ENCODE measurements at regions not wholly inside any gene's neighbourhood (a gene's known extent, or its start where the extent isn't known, plus 50 kb on each side); places are given as distances from the start of the nearest gene placed in this dataset.

DNA sequence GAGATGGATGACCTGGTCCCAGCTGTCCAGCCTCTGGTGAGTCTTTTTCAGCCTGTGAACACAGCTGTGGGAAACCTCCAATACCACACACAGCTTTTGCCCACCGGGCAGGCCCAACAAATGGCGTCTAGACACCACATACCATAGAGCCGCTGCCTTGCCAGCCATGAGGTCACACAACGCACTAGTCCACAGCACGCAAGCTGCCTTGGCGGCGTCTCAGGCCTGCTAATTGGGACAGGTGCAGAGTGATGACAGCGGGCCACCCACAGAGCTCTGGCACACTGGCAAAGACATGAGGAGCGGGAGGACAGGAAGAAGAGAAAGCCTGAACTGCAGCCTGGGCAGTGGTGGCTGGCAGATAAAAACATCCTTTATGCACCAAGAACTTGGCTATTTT is 125.5 kb downstream of the ADAMTS1 start:
- no peak for DNase-seq
- H3K27ac ChIP-seq: no peak overlapping the region
- no peaks in the 10 kb centered on the region for H3K36me3 ChIP-seq
- H3K4me3 ChIP-seq: no peak overlapping the region
- H3K4me1 ChIP-seq: peaks cover 0 to 14% (median 2%) of the 10 kb centered on the region in 6 donors
- WGBS, 5 donors: 82 to 91% (median 86%) methylated on average over 9 of the region's 9 CpGs
- no peak for TF ChIP-seq CTCF (IDR thresholded peaks at IDR 0.05 in 8 of 11, conservative IDR thresholded peaks at IDR 0.05 in 3 of 11)
- no peak for TF ChIP-seq POLR2AphosphoS5 (IDR thresholded peaks at IDR 0.05)
- no peak for TF ChIP-seq POLR2A (IDR thresholded peaks at IDR 0.05)
- no peaks in the 10 kb centered on the region for H3K9me3 ChIP-seq
- H3K27me3 ChIP-seq (replicated peaks in 1 of 7): peaks cover 0 to 9% (median 0%) of the 10 kb centered on the region in 7 donors
- intact Hi-C loops (cut with DNase I; ENCODE audit: low total_unique reads): loop anchor here (5.0 kb wide), 1 partner anchor 837 kb away; no protein-coding TSS in a partner anchor

DNA sequence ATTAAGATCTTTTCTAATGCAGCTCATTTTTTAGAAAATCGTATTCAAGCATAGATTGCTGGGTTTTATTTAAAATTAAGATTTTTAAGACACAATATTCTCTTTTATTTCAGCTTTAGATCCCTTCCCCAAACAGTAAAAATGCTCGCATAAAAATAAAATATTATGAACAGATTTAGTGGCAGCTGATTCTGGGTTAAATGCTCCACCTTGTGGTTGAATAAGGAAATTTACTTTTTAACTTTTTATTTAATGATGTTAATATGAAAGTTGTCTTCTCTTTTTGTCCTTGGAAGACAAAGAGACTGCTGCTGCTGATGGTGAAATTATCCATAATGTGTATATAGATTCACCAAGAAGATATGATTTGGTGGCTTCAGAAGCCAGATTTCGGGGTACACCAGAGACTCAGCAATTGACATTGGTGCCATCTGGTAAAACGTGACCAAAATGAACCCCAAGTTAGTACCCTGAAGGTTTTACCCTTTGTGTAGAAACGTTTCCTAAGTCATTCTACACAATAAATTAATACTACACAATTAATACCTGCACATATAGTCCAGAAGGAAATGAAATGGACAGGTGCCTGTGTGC is 128.0 kb downstream of the ADAMTS1 start:
- 23 to 30% (median 24%) methylated on average over 5 of the region's 5 CpGs for WGBS, 5 donors
- no peaks in the 10 kb centered on the region for H3K36me3 ChIP-seq
- TF ChIP-seq CTCF (IDR thresholded peaks at IDR 0.05 in 8 of 11, conservative IDR thresholded peaks at IDR 0.05 in 3 of 11) (peak in 10 of 11 experiments; percentile 11 to 58 (median 41)), POLR2AphosphoS5 (IDR thresholded peaks at IDR 0.05) (no peak)
- intact Hi-C loops (cut with DNase I; ENCODE audit: low total_unique reads): loop anchor here (5.0 kb wide), 1 partner anchor 835 kb away; no protein-coding TSS in a partner anchor
- H3K4me3 ChIP-seq: no peak overlapping the region
- peaks cover 0 to 9% (median 0%) of the 10 kb centered on the region in 7 donors for H3K27me3 ChIP-seq (replicated peaks in 1 of 7)
- H3K9me3 ChIP-seq: no peaks in the 10 kb centered on the region
- no peak for DNase-seq
- H3K27ac ChIP-seq: no peak overlapping the region
- peaks cover 0 to 14% (median 2%) of the 10 kb centered on the region in 6 donors for H3K4me1 ChIP-seq

DNA sequence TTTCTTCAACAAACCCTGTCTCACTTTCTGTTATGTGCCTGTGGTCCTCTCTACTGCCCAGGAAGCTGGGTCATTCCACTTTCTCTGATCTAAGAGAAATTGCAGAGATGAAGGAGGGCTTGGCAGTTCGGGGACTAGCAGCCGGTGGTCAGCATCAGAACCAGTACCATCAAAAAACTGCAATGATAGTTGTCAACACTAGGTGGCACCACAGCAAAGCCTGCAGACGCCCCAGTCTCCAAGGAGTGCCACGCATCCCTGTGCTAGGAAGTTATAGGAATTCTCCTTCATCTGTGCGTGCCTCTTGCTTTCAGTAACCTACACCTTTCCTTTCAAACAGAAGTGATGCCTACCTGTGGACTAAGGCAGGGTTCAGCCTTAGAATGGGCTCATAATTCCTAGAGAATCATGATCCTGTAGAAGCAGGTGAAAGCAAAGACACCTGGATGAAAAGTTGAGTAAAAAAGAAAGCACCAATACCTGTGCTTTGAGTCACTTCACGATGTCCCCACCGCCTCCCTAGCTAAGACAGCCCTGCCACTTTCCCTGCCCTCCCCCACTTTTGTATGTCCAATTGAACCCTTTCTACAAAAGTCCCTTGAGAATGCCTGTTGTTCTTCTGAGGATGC is 129.2 kb downstream of the ADAMTS1 start:
- DNase-seq: no peak
- H3K36me3 ChIP-seq: no peaks in the 10 kb centered on the region
- no peak overlapping the region for H3K27ac ChIP-seq
- no peaks in the 10 kb centered on the region for H3K9me3 ChIP-seq
- peaks cover 0 to 9% (median 0%) of the 10 kb centered on the region in 7 donors for H3K27me3 ChIP-seq (replicated peaks in 1 of 7)
- H3K4me1 ChIP-seq: peaks cover 0 to 14% (median 2%) of the 10 kb centered on the region in 6 donors
- intact Hi-C loops (cut with DNase I; ENCODE audit: low total_unique reads): loop anchor here (5.0 kb wide), 1 partner anchor 834 kb away; no protein-coding TSS in a partner anchor
- H3K4me3 ChIP-seq: no peak overlapping the region
- WGBS, 5 donors: 20 to 35% (median 27%) methylated on average over 7 of the region's 7 CpGs
- peak in 10 of 11 experiments; percentile 14 to 70 (median 50) for TF ChIP-seq CTCF (IDR thresholded peaks at IDR 0.05 in 8 of 11, conservative IDR thresholded peaks at IDR 0.05 in 3 of 11)
- TF ChIP-seq POLR2A (IDR thresholded peaks at IDR 0.05): no peak
- TF ChIP-seq POLR2AphosphoS5 (IDR thresholded peaks at IDR 0.05): no peak

- H3K36me3 ChIP-seq: no peaks in the 10 kb centered on the region
- WGBS, 5 donors: 79 to 93% (median 86%) methylated on average over 4 of the region's 4 CpGs
- TF ChIP-seq POLR2A (IDR thresholded peaks at IDR 0.05) (no peak), CTCF (IDR thresholded peaks at IDR 0.05 in 8 of 11, conservative IDR thresholded peaks at IDR 0.05 in 3 of 11) (no peak), POLR2AphosphoS5 (IDR thresholded peaks at IDR 0.05) (no peak)
- intact Hi-C loops (cut with DNase I; ENCODE audit: low total_unique reads): loop anchor here (5.0 kb wide), 1 partner anchor 833 kb away; no protein-coding TSS in a partner anchor
- H3K27me3 ChIP-seq (replicated peaks in 1 of 7): peaks cover 0 to 9% (median 0%) of the 10 kb centered on the region in 7 donors
- H3K4me3 ChIP-seq: no peak overlapping the region
- no peak overlapping the region for H3K27ac ChIP-seq
- H3K9me3 ChIP-seq: no peaks in the 10 kb centered on the region
- no peak for DNase-seq
- H3K4me1 ChIP-seq: peaks cover 0 to 14% (median 2%) of the 10 kb centered on the region in 6 donors
Observed at GRCh38 chr21:26715116-26715515, 130.1 kb downstream of the ADAMTS1 start.

Measured in spleen (tissue), 11 donors.